A549 (cell line): ENCODE measurements at regions not wholly inside any gene's neighbourhood (a gene's known extent, or its start where the extent isn't known, plus 50 kb on each side); places are given as distances from the start of the nearest gene placed in this dataset.
A peak's percentile ranks its signal among the peaks of the same experiment; 100 is the strongest.

Experiments used
- ATAC-seq, 2 experiments: fragments of 200-7000 bp in 1 of 2; fragments of >200 bp in 1 of 2; cut with Nextera tagmentation in 1 of 2; cut with Tn5 transposase in 1 of 2; 3 replicates each; pipeline versions ENCODE4 v1.8.0 to v1.9.1; 2018 to 2020; ENCODE audit warnings: mild to moderate bottlenecking in 1 of 2, moderate library complexity in 1 of 2
- CTCF ChIA-PET: fragments of 300-600 bp; sonication (Branson Sonifier 250); formaldehyde crosslinking; extraction: SDS; loops from one replicate; lab custom pipeline; 2021; ENCODE audit warnings: antibody characterized with exemption, inconsistent platforms; lab: Yijun Ruan, JAX
- POLR2A ChIA-PET: fragments of 350-600 bp; formaldehyde crosslinking; extraction: SDS; loops from one replicate; lab custom pipeline; 2021; ENCODE audit warnings: antibody characterized with exemption, inconsistent platforms; lab: Yijun Ruan, JAX
- DNase-seq, 2 experiments: peaks; one replicate each; pipeline versions ENCODE4 v3.0.0 to v3.0.0-alpha.2; 2011 to 2016; ENCODE audit warnings: low read depth in 1 of 2, low spot score in 1 of 2
- FAIRE-seq: peaks from 2 replicates; lab custom pipeline; 2011; peaks lifted over from hg19 to GRCh38; lab: Jason Lieb, UNC
- H3K27ac ChIP-seq, 2 experiments: fragments of >200 bp; sonication (Bioruptor Twin); formaldehyde crosslinking; 3 replicates each; pipeline ENCODE4 v1.5.1; 2016 to 2017
- H3K4me1 ChIP-seq: fragments of >200 bp; sonication (Bioruptor Twin); formaldehyde crosslinking; 3 replicates; pipeline ENCODE4 v1.6.1; 2016
- H3K4me2 ChIP-seq: fragments of >200 bp; sonication (Bioruptor Twin); formaldehyde crosslinking; 3 replicates; pipeline ENCODE4 v1.6.1; 2016
- H3K4me3 ChIP-seq: fragments of >200 bp; sonication (Bioruptor Twin); formaldehyde crosslinking; 3 replicates; pipeline ENCODE4 v1.5.1; 2016
- H3K9me3 ChIP-seq: fragments of >200 bp; sonication (Bioruptor Twin); formaldehyde crosslinking; 3 replicates; pipeline ENCODE4 v1.6.1; 2016
- BCL3 ChIP-seq: fragments of >200 bp; sonication (Bioruptor Twin); formaldehyde crosslinking; IDR thresholded peaks from 3 replicates; pipeline ENCODE4 v1.6.1; 2016
- BHLHE40 ChIP-seq: IDR thresholded peaks from 2 replicates; pipeline ENCODE4 v1.6.1; 2012; ENCODE audit warnings: low read depth, low read length, inconsistent platforms
- CBX2 ChIP-seq: fragments of 200-600 bp; sonication (generic); IDR thresholded peaks from 2 replicates; pipeline ENCODE4 v1.6.1; 2016; ENCODE audit warnings: low read depth, mild to moderate bottlenecking, borderline replicate concordance
- CBX8 ChIP-seq: fragments of 200-600 bp; sonication (generic); IDR thresholded peaks from 2 replicates; pipeline ENCODE4 v1.6.1; 2016
- CEBPB ChIP-seq, 2 experiments: fragments of >200 bp in 1 of 2; sonication (Bioruptor Twin) in 1 of 2; formaldehyde crosslinking in 1 of 2; IDR thresholded peaks; 2 replicates each; pipeline ENCODE4 v1.6.1; 2012 to 2016
- E2F6 ChIP-seq: IDR thresholded peaks from 2 replicates; pipeline ENCODE4 v1.6.1; 2012; ENCODE audit warnings: low read depth, borderline replicate concordance
- EHF ChIP-seq: fragments of 250-450 bp; sonication (Bioruptor Pico); IDR thresholded peaks from 2 replicates; pipeline ENCODE4 v1.5.0; 2020; ENCODE audit warnings: mild to moderate bottlenecking
- EHMT2 ChIP-seq: fragments of 200-600 bp; sonication (generic); IDR thresholded peaks from 2 replicates; pipeline ENCODE4 v1.6.1; 2016; ENCODE audit warnings: antibody characterized with exemption, low read depth, mild to moderate bottlenecking, moderate library complexity
- ELK1 ChIP-seq: fragments of 150-350 bp; IDR thresholded peaks from 2 replicates; pipeline ENCODE4 v1.6.1; 2014; ENCODE audit warnings: low read depth, mild to moderate bottlenecking, low read length
- EP300 ChIP-seq, 2 experiments: fragments of >200 bp; sonication (Bioruptor Twin); formaldehyde crosslinking; IDR thresholded peaks; 2 replicates in 1 of 2; 3 replicates in 1 of 2; pipeline ENCODE4 v1.6.1; 2016 to 2017
- ESRRA ChIP-seq: fragments of 150-350 bp; IDR thresholded peaks from 2 replicates; pipeline ENCODE4 v1.6.1; 2014; ENCODE audit warnings: mild to moderate bottlenecking, low read length, borderline replicate concordance
- FOSB ChIP-seq: fragments of 250-450 bp; sonication (Bioruptor Pico); IDR thresholded peaks from 2 replicates; pipeline ENCODE4 v1.5.0; 2020; ENCODE audit warnings: mild to moderate bottlenecking, moderate library complexity
- FOSL2 ChIP-seq, 2 experiments: fragments of 450-650 bp in 1 of 2; fragments of >200 bp in 1 of 2; sonication (Bioruptor Twin) in 1 of 2; formaldehyde crosslinking; IDR thresholded peaks; 2 replicates each; pipeline versions ENCODE4 v1.5.0 to v1.6.1; 2016 to 2020; ENCODE audit warnings: mild to moderate bottlenecking in 1 of 2, moderate library complexity in 1 of 2
- HES2 ChIP-seq: fragments of >200 bp; sonication (Bioruptor Twin); formaldehyde crosslinking; IDR thresholded peaks from 2 replicates; pipeline ENCODE4 v1.6.1; 2016
- HEYL ChIP-seq: fragments of 250-450 bp; sonication (Bioruptor Pico); IDR thresholded peaks from 2 replicates; pipeline ENCODE4 v1.8.0; 2021; ENCODE audit warnings: mild to moderate bottlenecking, moderate library complexity
- HMGXB4 ChIP-seq: fragments of 250-450 bp; sonication (Bioruptor Pico); IDR thresholded peaks from 2 replicates; pipeline ENCODE4 v1.5.0; 2021; ENCODE audit warnings: mild to moderate bottlenecking, moderate library complexity, borderline replicate concordance
- HOXB13 ChIP-seq: fragments of 250-450 bp; sonication (Bioruptor Pico); IDR thresholded peaks from 2 replicates; pipeline ENCODE4 v1.5.0; 2020; ENCODE audit warnings: low read depth, mild to moderate bottlenecking, moderate library complexity
- JUN ChIP-seq, 2 experiments: fragments of >200 bp; sonication (Bioruptor Twin); formaldehyde crosslinking; IDR thresholded peaks; 2 replicates in 1 of 2; 3 replicates in 1 of 2; pipeline ENCODE4 v1.6.1; 2016 to 2017
- KDM1A ChIP-seq: fragments of 200-600 bp; sonication (generic); IDR thresholded peaks from 2 replicates; pipeline ENCODE4 v1.6.1; 2016; ENCODE audit warnings: low read depth, mild to moderate bottlenecking
- MAFK ChIP-seq: fragments of 450-650 bp; IDR thresholded peaks from 2 replicates; pipeline ENCODE4 v1.6.1; 2014; ENCODE audit not compliant: partially characterized antibody
- PHF8 ChIP-seq: fragments of 200-600 bp; sonication (generic); IDR thresholded peaks from 2 replicates; pipeline ENCODE4 v1.6.1; 2016; ENCODE audit warnings: low read depth, mild to moderate bottlenecking, antibody characterized with exemption, moderate library complexity, borderline replicate concordance
- POLR2A ChIP-seq: IDR thresholded peaks from 2 replicates; pipeline ENCODE4 v1.6.1; 2012; ENCODE audit warnings: mild to moderate bottlenecking, low read length
- POLR2AphosphoS2 ChIP-seq: conservative IDR thresholded peaks from 2 replicates; pipeline ENCODE4 v1.6.1; 2012; ENCODE audit warnings: low read length, improper control_type of control experiment, inconsistent platforms
- RAD21 ChIP-seq, 2 experiments: fragments of >200 bp in 1 of 2; sonication (Bioruptor Twin) in 1 of 2; formaldehyde crosslinking in 1 of 2; IDR thresholded peaks in 1 of 2; conservative IDR thresholded peaks in 1 of 2; 2 replicates in 1 of 2; 3 replicates in 1 of 2; pipeline ENCODE4 v1.6.1; 2012 to 2018; ENCODE audit warnings: inconsistent platforms in 1 of 2
- REST ChIP-seq: fragments of 200-600 bp; sonication (generic); IDR thresholded peaks from 2 replicates; pipeline ENCODE4 v1.6.1; 2016; ENCODE audit warnings: antibody characterized with exemption, mild to moderate bottlenecking, moderate library complexity
- RFX5 ChIP-seq: fragments of 450-650 bp; IDR thresholded peaks from 2 replicates; pipeline ENCODE4 v1.7.1; 2014; ENCODE audit warnings: antibody characterized with exemption, mild to moderate bottlenecking, moderate library complexity
- RNF2 ChIP-seq: fragments of 200-600 bp; sonication (generic); IDR thresholded peaks from 2 replicates; pipeline ENCODE4 v1.6.1; 2016; ENCODE audit warnings: low read depth, mild to moderate bottlenecking, antibody characterized with exemption, moderate library complexity, borderline replicate concordance
- SMC3 ChIP-seq: fragments of >200 bp; sonication (Bioruptor Twin); formaldehyde crosslinking; IDR thresholded peaks from 3 replicates; pipeline ENCODE4 v1.6.1; 2018; ENCODE audit warnings: inconsistent platforms
- ZC3H11A ChIP-seq: fragments of 450-650 bp; IDR thresholded peaks from 2 replicates; pipeline ENCODE4 v1.6.1; 2014; ENCODE audit warnings: antibody characterized with exemption, mild to moderate bottlenecking
- ZFP36 ChIP-seq: fragments of 450-650 bp; IDR thresholded peaks from 2 replicates; pipeline ENCODE4 v1.6.1; 2014; ENCODE audit warnings: borderline replicate concordance; ENCODE audit not compliant: partially characterized antibody
- ZNF302 ChIP-seq: fragments of 250-450 bp; sonication (Bioruptor Pico); IDR thresholded peaks from 2 replicates; pipeline ENCODE4 v1.9.0; 2021; ENCODE audit warnings: inconsistent platforms, mild to moderate bottlenecking, moderate library complexity
- WGBS: methylation state at CpG from one replicate; pipeline ENCODE4 v1.1.6; 2017; ENCODE audit errors: missing lambda C conversion rate; 5-methylcytosine and 5-hydroxymethylcytosine counted together

GRCh38 chr7:130894146-130894908 is 160.3 kb upstream of the KLF14 start:
- peak overlapping the region; percentile 15; the same call in 1 of the 3 replicates for H3K4me3 ChIP-seq
- DNase-seq (peak; percentile 80 to 93), ATAC-seq (peak; percentile 48 to 61), FAIRE-seq (no peak)
- H3K27ac ChIP-seq: peak overlapping the region; percentile 92 to 93
- 7% methylated on average over 13 of the region's 14 CpGs for WGBS
- ChIA-PET CTCF (interaction anchor here (3.9 to 8.5 kb wide), 8 partner anchors 9 to 146 kb away, joined by 31 to 185 read pairs (median 72); no protein-coding TSS in a partner anchor), POLR2A (interaction anchor here (0.9 to 2.1 kb wide), 8 partner anchors 9 to 117 kb away, joined by 3 to 9 read pairs (median 5); no protein-coding TSS in a partner anchor)
- H3K4me1 ChIP-seq: peaks cover 97% of the 10 kb centered on the region
- H3K4me2 ChIP-seq: peak overlapping the region; percentile 76
- no peaks in the 10 kb centered on the region for H3K9me3 ChIP-seq
- TF ChIP-seq ESRRA: peak; percentile 73
- no peak for TF ChIP-seq E2F6
- TF ChIP-seq MAFK: peak; percentile 54
- TF ChIP-seq HES2: peak; percentile 33; the same call in 1 of the 2 replicates
- TF ChIP-seq SMC3: peak; percentile 24; the same call in 1 of the 3 replicates
- no peak for TF ChIP-seq CBX8
- peak; percentile 59; the same call in 1 of the 2 replicates for TF ChIP-seq POLR2AphosphoS2
- no peak for TF ChIP-seq REST
- TF ChIP-seq CBX2: no peak
- TF ChIP-seq RAD21 (conservative IDR thresholded peaks at IDR 0.05 in 1 of 2, IDR thresholded peaks at IDR 0.05 in 1 of 2): peak; percentile 15 to 45; a peak in 3 of 5 replicates
- peak; percentile 15 to 68; a peak in 1 of 4 replicates for TF ChIP-seq CEBPB (IDR thresholded peaks at IDR 0.05)
- TF ChIP-seq ELK1: no peak
- no peak for TF ChIP-seq HEYL (CRISPR knock-in tag)
- TF ChIP-seq EP300 (IDR thresholded peaks at IDR 0.05): peak; percentile 88 to 94
- TF ChIP-seq PHF8: no peak
- TF ChIP-seq ZNF302 (CRISPR knock-in tag): no peak
- no peak for TF ChIP-seq ZC3H11A
- no peak for TF ChIP-seq FOSB (CRISPR knock-in tag)
- TF ChIP-seq HMGXB4: no peak
- peak; percentile 57; the same call in 1 of the 2 replicates for TF ChIP-seq HOXB13 (CRISPR knock-in tag)
- TF ChIP-seq BHLHE40: peak; percentile 47; the same call in 1 of the 2 replicates
- no peak for TF ChIP-seq POLR2A
- no peak for TF ChIP-seq EHMT2
- no peak for TF ChIP-seq ZFP36
- TF ChIP-seq KDM1A: no peak
- peak; percentile 35 for TF ChIP-seq EHF (CRISPR knock-in tag)
- TF ChIP-seq JUN (IDR thresholded peaks at IDR 0.05): peak; percentile 88 to 92
- no peak for TF ChIP-seq RNF2
- peak; percentile 90 for TF ChIP-seq FOSL2 (IDR thresholded peaks at IDR 0.05)
- TF ChIP-seq FOSL2 (CRISPR knock-in tag; IDR thresholded peaks at IDR 0.05): peak; percentile 95
- no peak for TF ChIP-seq RFX5
- TF ChIP-seq BCL3: peak; percentile 82; the same call in 1 of the 3 replicates
